CD4-positive, alpha-beta T cell treated with Interferon gamma for 1 hour (primary cell): ENCODE measurements at regions not wholly inside any gene's neighbourhood (a gene's known extent, or its start where the extent isn't known, plus 50 kb on each side); places are given as distances from the start of the nearest gene placed in this dataset.
"Not testable (repeated sequence)": the region's sequence is repeated elsewhere in the genome, so short reads cannot be mapped to it uniquely, and the experiment has no call there.

ENCODE experiments used
- DNase-seq: peaks from one replicate; pipeline ENCODE4 v3.0.0-alpha.2; 2020

DNA sequence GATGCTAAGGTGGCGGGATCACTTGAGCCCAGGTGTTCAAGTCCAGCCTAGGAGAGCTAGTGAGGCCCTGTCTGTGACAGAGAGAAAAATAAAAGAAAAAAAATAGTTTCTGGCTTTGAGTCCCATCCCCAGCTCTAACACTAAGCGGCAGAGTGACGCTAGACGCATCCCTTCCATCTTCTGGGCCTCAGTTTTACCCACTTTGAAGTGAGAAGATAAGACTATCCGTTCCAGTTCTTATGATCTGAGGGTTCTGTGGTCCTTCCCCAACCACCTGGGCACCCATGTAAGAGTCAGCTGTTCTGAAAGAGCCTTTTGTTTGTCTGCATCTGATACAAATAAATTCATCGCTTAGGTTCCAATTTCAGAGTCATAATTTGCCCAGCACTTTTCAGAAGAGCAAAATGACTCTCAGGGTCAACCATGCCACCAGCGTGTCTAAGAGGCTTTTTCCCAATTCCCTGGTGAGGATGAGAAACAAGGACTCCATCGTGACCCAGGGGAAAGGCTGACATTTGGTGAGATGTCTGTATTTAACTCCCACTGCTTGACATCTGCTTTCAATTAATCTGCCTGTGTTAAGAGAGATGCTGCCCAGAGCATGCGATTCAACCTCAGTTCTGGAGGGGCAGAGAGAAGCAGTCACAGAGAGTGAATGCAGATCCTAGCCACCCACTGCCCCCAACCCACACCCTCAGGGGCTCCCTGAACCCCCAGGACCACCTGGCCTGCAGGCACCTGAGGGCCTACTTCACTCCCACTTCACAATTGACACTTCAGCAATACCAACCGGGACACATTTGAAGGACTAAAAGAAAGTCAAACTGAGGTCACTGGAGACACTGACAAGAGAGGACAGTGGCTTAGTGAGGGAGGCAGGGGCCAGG is 131.6 kb upstream of the TOP1 start:
- no peak for DNase-seq

DNA sequence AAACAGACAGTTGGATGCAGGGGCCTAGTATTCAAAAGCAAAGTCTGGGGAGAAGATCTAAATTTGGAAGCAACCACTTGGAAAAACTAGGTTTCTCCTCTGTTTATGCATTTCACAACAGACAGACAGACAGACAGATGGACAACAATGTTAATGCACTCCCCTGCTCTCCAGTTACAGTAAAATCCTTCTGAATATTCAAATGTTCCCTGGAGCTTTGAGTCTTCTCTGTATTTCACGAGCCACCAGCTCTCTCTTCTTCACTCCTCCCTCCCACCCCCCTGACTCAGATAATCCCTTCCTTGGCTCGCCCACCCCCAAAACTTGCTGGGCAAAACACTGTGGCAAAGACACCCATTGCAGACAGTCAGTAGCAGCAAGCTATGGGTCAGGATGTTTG is 129.3 kb upstream of the TOP1 start:
- DNase-seq: no peak

- DNase-seq: no peak
Measured at GRCh38 chr20:40900666-40901215, 127.9 kb upstream of the TOP1 start.

DNA sequence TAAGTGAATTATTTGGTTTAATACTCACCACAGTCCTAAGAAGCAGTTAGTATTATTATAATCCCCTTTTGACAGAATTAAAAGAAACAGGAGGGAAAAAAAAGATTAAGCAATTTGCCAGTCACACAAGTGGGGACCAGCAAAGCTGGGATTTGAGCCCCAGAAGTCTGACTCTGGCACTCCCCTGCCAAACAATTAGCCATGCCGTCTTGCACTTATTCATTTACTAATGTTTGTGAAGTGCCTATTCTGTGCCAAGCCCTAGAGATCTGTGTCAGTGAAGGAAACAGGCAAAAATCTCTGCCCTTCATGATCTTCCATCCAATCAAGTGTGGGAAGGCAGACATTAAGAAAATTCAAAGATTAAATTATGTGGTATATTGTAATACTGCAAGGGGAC is 126.0 kb upstream of the TOP1 start:
- DNase-seq: no peak

DNA sequence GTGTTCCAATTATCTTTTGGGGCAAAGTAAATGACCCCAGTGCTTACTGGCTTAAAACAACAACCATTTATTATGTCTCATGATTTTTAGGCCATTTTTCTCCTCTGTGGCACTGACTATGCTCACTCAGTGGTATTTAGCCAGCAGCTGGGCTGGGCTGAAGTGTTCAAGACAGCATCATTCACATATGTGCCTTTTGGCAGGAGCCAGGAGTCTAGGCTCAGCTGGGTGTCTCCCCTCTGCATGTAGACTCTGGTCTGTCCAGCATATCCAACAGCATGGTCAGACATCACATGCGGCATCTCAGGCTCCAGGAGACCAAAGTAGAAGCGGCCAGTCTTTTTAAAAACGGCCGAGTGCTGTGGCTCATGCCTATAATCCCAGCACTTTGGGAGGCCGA is 120.3 kb upstream of the TOP1 start:
- no peak for DNase-seq

- not testable (repeated sequence) for DNase-seq
Measured at GRCh38 chr20:40909489-40909888, 119.1 kb upstream of the TOP1 start.

DNA sequence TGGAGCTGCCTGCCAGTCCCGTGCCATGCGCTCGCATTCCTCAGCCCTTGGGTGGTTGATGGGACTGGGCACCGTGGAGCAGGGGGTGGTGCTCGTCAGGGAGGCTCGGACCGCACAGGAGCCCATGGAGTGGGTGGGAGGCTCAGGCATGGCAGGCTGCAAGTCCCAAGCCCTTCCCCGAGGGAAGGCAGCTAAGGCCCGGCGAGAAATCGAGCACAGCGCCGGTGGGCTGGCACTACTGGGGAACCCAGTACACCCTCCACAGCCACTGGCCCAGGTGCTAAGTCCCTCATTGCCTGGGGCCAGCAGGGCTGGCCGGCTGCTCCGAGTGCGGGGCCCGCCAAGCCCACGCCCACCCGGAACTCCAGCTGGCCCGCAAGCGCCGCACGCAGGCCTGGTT is 118.2 kb upstream of the TOP1 start:
- not testable (repeated sequence) for DNase-seq

GRCh38 chr20:40911152-40911551 is 117.5 kb upstream of the TOP1 start:
- not testable (repeated sequence) for DNase-seq

GRCh38 chr20:40913224-40914185 is 115.1 kb upstream of the TOP1 start:
- no peak for DNase-seq

GRCh38 chr20:40915756-40916155 is 112.9 kb upstream of the TOP1 start:
- no peak for DNase-seq

DNA sequence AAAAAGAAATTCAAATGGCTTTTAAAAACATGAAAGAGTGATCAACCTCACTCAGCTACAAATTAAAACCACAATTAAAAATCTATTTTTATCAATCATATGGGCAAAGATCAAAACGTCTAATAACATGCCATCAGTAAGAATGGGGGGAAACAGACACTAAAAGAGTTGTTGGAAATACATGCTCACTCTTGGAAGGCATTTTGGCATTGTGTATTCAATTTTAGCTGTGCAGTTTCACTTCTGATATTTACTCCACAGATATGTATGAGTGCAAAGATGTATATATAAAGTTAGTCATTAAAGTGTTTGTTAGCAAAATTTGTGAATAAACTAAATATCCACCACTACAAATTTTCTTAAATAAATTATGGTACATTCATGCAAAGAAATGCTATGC is 112.3 kb upstream of the TOP1 start:
- no peak for DNase-seq

DNA sequence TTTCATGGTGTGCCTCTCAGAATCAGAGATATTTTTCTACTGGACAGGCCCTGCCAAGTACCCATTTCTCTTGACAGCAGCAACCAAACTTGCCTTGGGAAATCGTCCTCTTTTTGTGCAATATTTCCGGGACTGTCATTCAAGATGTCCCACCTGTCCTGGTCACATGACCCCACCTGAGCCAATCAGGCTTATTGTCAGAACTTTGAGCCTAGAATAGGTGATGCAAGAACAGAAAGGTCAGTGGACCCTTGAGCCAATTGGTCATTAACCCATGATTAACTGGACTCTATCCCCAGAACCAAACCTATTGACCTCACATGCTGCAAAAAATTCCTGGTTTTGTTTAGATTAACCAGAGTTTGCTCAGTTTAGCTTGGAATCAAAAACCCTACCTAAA is 108.3 kb upstream of the TOP1 start:
- DNase-seq: no peak

DNA sequence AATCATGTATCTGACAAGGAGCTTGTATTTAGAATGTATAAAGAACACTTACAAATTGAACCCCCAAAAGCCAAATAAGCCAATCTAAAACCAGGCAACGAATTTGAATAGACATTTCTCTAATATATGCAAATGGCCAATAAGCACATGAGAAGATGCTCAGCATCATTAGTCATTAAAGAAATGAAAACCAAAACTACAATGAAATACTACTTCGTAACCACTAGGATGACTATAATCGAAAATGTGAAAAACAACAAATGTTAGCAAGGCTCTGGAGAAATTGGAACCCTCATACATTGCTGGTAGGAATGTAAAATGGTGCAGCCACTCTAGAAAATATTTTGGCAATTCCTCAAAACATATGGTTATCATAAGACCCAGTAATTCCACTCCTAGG is 105.8 kb upstream of the TOP1 start:
- no peak for DNase-seq

DNA sequence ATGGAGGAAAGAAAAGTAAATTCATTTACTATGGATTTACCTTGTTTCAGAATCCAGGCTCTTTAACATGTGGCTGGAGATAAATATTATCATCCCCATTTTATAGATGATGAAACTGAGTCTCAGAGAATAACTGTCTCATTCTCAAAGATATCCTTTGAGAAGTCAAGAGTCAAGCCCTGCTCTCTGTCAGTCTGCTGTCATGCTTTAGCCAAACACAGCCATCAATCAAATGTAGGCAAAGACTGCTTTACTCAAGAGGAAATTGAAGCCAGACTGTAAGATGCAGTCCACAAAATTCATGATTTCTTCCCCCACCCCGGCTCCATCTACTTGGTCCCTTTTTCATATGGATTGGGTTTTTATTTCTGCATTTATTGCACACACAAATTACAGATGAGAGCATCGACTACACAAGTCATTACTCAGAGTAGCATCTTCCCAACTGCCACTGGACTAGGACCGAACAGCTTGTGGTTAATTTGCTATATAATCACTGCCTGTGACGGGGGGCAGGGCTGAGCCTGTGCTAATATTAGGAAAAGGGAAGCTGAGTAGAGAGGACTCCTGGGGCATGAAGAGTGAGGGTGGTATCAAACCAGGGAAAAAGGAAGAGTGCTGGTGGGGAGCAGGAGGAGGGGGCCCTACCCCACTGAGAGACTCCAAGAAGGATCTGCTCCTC is 102.7 kb upstream of the TOP1 start:
- DNase-seq: no peak

- DNase-seq: no peak
Measured at GRCh38 chr20:40926928-40927327, 101.7 kb upstream of the TOP1 start.

DNA sequence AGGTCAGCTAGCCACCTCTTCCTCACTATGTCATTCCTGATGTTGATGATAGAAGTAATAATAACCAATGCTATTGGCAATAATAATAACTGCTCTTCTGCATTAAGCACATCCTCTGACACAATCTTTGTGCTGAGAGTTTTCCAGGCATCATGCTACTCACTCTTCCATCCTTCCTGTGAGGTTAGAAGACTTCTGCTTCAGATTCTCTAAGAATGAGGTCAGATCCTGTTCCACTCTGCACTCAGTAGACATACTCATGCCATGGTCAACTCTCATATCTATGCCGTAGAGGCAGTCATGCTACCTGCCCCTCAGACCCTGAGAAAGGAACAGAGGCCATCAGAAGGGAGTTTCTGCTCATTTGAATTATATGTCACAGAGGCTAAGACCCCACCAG is 98.1 kb upstream of the TOP1 start:
- no peak for DNase-seq

- DNase-seq: no peak
Measured at GRCh38 chr20:40931410-40932044, 97.1 kb upstream of the TOP1 start.

- DNase-seq: no peak
Measured at GRCh38 chr20:40932436-40932835, 96.2 kb upstream of the TOP1 start.

DNA sequence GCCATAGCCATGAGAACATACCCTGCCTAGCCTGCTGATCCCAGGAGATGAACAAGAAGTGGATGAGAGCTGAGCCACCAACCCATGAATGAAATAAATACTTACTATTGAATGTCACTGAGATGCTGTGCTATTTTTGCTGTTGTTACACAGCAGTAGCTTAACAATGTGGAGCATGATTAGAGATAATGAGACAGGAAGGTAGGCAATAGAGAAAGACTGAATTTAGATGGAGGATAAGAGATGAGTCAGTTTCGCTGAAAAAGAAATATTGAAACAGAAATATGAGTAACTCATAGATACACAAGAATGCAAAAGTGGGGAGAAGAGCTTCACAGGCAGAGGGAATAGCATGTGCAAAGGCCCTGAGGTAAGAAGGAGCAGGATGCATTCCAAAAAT is 94.9 kb upstream of the TOP1 start:
- DNase-seq: no peak

DNA sequence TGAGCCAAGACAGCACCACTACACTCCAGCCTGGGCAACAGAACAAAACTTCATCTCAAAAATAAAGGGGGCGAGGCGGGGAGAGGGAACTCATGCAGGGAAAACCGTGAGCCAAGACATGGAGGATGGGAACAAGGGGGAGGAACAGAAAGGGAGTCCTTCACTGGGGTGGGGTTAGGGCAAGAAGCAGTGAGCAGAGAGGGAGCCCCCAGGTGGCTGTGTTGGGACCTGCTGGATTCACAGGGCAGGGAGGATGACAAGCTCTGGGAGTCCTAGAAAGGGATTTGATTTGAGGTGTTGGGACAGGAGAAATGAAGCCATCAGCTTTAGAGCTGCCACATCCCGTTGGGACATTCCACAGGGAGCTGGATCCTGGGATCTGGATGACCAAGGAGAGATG is 90.6 kb upstream of the TOP1 start:
- no peak for DNase-seq

- no peak for DNase-seq
Measured at GRCh38 chr20:40939667-40940066, 89.0 kb upstream of the TOP1 start.

DNA sequence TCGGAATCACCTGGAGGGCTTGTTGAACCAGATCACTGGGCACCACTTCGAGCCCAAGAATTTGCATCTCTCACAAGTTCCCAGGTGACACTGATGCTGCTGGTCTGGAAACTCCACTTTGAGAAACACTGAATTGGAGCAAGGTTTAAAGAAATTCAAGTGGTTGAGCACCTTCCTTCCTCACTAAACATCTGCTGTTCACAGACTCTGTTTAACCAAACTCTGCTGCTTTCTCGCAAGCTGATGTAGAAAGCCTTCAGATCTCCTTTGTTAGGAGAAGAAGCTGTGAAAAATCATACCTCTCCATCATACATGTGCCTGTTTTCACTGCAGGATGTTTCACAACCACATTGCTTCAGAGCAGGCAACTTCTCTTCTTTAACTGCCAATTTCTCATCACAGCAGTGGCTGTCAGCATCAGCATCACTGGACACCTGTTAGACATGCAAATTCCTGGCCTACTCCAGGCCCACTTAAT is 87.5 kb upstream of the TOP1 start:
- no peak for DNase-seq
